Fibroblast of lung (primary cell): ENCODE measurements at regions not wholly inside any gene's neighbourhood (a gene's known extent, or its start where the extent isn't known, plus 50 kb on each side); places are given as distances from the start of the nearest gene placed in this dataset.

Experiments used
- EZH2 ChIP-seq: IDR thresholded peaks from 2 replicates; pipeline ENCODE4 v1.5.1; 2012; ENCODE audit warnings: low read length, control low read depth, mild to moderate bottlenecking; ENCODE audit errors: missing control alignments
- TF ChIP-seq, protein P1 (sequence below), 2 donors: IDR thresholded peaks in 1 of 2; conservative IDR thresholded peaks in 1 of 2; 1 replicate in 1 of 2; 2 replicates in 1 of 2; pipeline ENCODE4 v1.5.1; 2011 to 2012; ENCODE audit warnings: low read length in 2 of 2, control low read depth in 1 of 2, inconsistent platforms in 1 of 2, low read depth in 1 of 2, mild to moderate bottlenecking in 1 of 2

DNA sequence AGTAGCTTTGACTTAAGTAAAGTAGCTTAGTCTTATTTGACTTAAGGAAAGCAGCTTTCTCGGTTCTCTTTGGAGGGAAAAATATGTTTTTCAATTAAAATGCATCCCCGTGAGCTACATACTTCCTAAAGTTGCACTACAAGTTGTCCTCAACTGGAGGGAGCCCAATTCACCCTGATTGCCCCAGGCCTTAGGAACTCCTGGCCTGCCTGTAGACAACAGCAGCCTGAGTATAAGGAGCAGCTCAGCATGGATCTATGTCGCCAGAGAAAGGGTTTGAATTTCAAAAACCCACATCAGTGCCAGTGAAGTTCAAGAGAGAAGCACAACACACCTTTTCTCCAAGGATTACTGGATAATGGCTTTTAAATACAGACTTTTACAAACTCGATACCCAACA is 772.0 kb downstream of the TNS3 start:
- TF ChIP-seq, protein P1, sequence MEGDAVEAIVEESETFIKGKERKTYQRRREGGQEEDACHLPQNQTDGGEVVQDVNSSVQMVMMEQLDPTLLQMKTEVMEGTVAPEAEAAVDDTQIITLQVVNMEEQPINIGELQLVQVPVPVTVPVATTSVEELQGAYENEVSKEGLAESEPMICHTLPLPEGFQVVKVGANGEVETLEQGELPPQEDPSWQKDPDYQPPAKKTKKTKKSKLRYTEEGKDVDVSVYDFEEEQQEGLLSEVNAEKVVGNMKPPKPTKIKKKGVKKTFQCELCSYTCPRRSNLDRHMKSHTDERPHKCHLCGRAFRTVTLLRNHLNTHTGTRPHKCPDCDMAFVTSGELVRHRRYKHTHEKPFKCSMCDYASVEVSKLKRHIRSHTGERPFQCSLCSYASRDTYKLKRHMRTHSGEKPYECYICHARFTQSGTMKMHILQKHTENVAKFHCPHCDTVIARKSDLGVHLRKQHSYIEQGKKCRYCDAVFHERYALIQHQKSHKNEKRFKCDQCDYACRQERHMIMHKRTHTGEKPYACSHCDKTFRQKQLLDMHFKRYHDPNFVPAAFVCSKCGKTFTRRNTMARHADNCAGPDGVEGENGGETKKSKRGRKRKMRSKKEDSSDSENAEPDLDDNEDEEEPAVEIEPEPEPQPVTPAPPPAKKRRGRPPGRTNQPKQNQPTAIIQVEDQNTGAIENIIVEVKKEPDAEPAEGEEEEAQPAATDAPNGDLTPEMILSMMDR (conservative IDR thresholded peaks at IDR 0.05 in 1 of 2, IDR thresholded peaks at IDR 0.05 in 1 of 2; ENCODE audit: low read depth in 1 of 2, low read length in 2 of 2) = no peak
- TF ChIP-seq EZH2 = no peak
